Coronary artery (tissue), 2 donors: ENCODE measurements at regions not wholly inside any gene's neighbourhood (a gene's known extent, or its start where the extent isn't known, plus 50 kb on each side); places are given as distances from the start of the nearest gene placed in this dataset.
"Not testable (repeated sequence)": the region's sequence is repeated elsewhere in the genome, so short reads cannot be mapped to it uniquely, and the experiment has no call there.

ENCODE experiments used
- DNase-seq: peaks from one replicate; pipeline ENCODE4 v3.0.0-alpha.2; 2017; ENCODE audit warnings: low spot score
- H3K27ac ChIP-seq, 2 donors: fragments of 200-600 bp; sonication (generic); one replicate each; pipeline ENCODE4 v1.5.1; 2016 to 2019
- H3K4me3 ChIP-seq: fragments of 200-600 bp; sonication (generic); 2 replicates; pipeline ENCODE4 v1.5.1; 2016; ENCODE audit warnings: mild to moderate bottlenecking, moderate library complexity
- TF ChIP-seq, protein P1 (sequence below): fragments of 200-600 bp; sonication (generic); IDR thresholded peaks from one replicate; pipeline ENCODE4 v1.5.1; 2019; ENCODE audit warnings: antibody characterized with exemption

DNA sequence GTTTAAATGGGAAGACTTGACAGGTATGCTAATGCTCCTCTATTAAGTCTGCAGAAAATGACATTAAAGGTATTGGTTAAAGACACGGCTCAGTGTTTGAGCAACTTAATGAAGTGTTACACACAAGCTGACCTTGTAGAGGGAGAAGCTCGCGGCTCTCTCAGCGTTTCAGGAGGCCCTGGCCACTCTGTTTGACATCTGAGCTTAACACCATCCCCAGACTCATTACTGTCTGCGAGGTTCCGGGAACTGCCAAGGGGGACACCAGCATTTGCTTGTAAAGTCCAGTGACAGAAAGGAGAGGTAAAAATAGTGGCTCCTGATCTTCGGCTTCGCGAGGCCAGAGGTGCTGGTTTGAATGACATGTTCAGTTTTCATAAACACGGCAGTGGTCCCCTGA is 540.7 kb upstream of the CADM1 start:
- TF ChIP-seq, protein P1, sequence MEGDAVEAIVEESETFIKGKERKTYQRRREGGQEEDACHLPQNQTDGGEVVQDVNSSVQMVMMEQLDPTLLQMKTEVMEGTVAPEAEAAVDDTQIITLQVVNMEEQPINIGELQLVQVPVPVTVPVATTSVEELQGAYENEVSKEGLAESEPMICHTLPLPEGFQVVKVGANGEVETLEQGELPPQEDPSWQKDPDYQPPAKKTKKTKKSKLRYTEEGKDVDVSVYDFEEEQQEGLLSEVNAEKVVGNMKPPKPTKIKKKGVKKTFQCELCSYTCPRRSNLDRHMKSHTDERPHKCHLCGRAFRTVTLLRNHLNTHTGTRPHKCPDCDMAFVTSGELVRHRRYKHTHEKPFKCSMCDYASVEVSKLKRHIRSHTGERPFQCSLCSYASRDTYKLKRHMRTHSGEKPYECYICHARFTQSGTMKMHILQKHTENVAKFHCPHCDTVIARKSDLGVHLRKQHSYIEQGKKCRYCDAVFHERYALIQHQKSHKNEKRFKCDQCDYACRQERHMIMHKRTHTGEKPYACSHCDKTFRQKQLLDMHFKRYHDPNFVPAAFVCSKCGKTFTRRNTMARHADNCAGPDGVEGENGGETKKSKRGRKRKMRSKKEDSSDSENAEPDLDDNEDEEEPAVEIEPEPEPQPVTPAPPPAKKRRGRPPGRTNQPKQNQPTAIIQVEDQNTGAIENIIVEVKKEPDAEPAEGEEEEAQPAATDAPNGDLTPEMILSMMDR, result no peak
- DNase-seq, result no peak
- H3K4me3 ChIP-seq, result no peak overlapping the region

DNA sequence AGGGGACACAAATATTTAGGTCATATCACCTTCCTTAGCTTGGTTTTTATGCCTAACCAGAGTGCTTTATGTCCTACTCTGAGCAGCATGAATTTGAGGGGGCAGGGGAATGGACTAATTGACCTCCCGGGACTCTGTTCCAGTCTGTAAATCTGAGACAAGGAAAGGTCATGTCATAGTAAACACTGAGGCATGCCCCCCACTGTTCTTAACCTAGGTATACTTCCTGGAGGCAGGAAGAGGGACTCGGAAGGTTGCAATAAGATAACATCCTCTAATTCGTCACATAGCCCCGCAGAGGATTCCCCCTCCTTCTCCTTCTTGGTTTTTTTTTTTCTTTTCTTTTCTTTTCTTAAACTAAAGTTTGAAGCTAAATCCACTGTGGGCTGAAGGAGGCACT is 540.3 kb upstream of the CADM1 start:
- TF ChIP-seq, protein P1, result no peak
- no peak for DNase-seq
- Histone ChIP-seq H3K4me3 (no peak overlapping the region), H3K27ac (no peak overlapping the region)

More for the DNA sequence above, 540.7 kb upstream of the CADM1 start:
- no peak overlapping the region for H3K27ac ChIP-seq

DNA sequence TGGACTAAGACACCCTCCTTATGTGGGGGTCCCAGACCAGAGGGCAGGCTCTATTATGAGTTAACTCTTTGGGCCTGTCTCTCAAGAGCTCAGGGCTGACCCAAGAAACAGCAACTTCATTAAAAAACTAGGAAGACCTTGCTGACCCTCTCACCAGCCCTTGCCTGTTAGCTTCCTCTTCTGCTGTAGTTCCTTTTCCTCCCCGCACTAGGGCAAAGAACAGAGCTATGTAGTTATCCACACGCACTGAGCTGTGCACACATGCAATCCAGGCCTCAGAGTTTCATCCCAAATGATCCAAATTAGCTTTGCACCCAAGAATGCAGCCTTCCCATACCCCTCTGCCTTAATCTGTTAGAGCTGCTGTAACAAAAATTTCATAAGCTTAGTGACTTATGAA is 539.6 kb upstream of the CADM1 start:
- no peak for DNase-seq
- TF ChIP-seq, protein P1, result no peak
- H3K27ac ChIP-seq, result no peak overlapping the region

DNA sequence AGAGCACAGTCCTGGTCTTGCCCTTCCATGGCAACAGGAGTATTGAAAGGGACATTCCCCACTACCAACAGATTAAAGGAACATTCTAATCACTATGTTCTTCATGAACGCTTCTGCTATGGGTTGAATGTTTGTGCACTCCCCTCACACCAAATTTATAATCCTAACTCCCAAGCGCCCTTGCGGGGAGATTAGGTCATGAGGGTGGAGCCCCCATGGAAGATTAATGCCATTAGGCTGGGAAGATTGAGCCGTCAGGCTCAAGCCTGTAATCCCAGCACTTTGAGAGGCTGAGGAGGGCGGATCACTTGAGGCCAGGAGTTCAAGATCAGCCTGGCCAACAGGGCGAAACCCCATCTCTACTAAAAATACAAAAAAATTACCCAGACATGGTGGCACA is 538.8 kb upstream of the CADM1 start:
- DNase-seq, H3K4me3 ChIP-seq, H3K27ac ChIP-seq: not testable (repeated sequence)

More for the DNA sequence above, 539.6 kb upstream of the CADM1 start:
- no peak overlapping the region for H3K4me3 ChIP-seq

DNA sequence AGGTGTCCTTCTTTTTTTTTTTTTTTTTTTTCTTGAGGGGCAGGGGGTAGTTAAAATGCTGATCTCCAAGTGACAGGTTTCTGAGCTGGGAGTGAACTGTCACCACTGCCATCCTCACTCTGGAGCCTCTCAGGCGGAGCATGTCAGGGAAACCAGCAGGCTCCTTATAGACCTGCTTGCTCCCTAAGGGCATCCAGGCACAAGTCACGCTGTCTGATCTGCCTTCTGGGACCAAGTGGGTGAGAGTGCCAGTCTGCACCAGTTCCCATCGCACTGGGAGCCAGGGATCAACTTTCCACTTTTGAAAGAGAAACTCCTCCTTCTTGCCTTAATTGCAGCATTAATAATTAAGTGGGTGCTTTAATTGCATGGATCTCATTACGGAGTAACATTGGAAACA is 537.9 kb upstream of the CADM1 start:
- Histone ChIP-seq H3K27ac (no peak overlapping the region), H3K4me3 (no peak overlapping the region)
- DNase-seq, result peak; percentile 40
- TF ChIP-seq, protein P1, result no peak

DNA sequence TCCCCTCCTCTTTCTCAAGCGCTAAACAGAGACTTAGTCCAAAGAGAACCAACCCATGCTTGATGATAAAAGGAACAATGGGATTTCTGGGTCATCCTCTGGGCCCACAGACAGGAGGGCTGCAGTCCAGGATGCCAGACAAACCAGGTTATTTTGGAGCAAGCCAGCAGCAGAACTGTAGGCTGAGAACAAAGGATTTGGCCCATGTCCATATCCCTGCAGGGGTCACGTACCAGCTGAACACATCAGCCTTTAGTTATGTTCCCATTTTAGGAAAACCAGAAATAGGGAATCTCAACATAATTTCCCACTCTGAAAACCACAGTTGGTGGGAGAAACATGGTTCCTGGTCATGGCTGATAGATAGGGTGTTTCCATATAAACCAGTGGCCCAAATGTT is 533.6 kb upstream of the CADM1 start:
- H3K4me3 ChIP-seq, result no peak overlapping the region
- DNase-seq, result no peak
- TF ChIP-seq, protein P1, result no peak
- H3K27ac ChIP-seq, result no peak overlapping the region

DNA sequence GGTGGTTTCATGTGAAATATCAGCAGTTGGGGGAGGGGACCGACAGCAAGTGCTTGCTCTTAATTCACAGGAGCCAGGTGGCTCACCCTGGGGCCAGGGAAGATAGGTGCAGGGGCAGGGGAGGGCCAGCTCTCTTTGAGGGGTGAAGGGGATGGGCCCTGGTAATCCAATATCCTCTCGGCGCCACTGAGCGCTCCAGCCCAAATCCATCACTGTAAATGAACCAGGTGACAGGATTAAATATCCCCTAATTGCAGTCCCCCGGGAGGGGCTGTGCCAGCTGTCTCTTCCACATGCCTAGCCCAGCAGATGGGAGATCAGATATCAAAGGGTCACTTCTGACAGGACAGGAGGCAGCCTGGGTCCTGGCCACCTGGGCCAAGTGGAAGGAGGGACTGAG is 531.8 kb upstream of the CADM1 start:
- Histone ChIP-seq H3K4me3 (no peak overlapping the region), H3K27ac (no peak overlapping the region)
- no peak for DNase-seq
- TF ChIP-seq, protein P1, result no peak
